GM19468 (cell line): ENCODE measurements at regions not wholly inside any gene's neighbourhood (a gene's known extent, or its start where the extent isn't known, plus 50 kb on each side); places are given as distances from the start of the nearest gene placed in this dataset.

Experiments used
- ATAC-seq: cut with Tn5 transposase; IDR thresholded peaks from one replicate; pipeline ENCODE4 v1.9.1; 2021; ENCODE audit warnings: mild to moderate bottlenecking, moderate library complexity, moderate number of reproducible peaks; ENCODE audit not compliant: unreplicated experiment; ENCODE audit errors: extremely low read depth

DNA sequence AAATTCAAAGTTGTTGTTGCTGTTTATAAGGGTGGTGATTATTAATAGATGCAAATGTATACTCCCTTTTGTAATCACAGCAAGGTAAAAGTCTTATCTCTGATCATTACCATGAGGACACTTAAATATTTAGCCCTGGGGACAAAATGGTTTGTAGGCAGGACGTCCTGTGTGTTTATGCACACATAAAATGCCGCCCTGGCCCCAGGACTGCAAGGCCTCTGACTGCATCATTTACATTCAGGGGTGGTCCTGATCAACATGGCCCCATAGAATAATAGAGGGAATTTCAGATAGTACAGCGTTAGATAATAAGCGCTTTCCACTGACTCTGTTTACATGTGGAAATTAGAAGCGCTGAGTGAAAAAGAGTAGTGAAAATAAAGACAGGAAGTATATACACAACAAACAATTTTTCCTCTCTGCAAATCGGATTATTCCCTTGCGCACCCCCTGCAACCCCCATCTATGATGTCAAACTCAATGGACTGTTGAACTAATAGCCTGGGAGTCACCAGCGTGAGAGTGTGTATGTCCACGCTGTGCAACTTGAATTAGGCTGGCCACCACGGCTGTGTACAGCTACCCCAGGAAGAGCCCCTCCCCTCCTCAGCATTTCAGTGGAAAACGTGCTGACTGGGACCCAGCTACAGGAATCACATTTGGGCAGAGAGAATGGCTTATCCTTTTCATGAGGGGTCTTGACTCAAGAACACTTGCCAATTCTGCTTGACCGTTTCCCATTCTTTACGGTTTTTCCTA is 291.5 kb downstream of the SOX11 start:
- ATAC-seq, result no peak

DNA sequence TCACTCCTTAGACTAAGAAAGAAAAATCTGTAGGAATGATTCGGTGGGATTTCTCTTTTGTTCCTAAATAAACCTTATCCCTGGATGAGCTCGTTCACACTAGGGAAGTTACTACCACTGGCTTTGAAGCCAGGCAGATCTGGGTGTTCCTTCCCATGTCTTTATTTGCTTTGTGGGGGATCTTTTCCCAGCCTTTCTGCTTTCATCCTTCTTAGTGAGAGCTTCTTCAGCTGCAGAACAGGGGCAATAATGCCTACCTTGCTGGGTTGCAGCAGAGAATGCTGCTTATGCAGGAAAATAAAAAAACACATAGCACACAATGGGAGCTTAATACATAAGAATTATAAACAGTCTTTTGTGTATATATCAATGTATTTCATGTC is 292.1 kb downstream of the SOX11 start:
- no peak for ATAC-seq

DNA sequence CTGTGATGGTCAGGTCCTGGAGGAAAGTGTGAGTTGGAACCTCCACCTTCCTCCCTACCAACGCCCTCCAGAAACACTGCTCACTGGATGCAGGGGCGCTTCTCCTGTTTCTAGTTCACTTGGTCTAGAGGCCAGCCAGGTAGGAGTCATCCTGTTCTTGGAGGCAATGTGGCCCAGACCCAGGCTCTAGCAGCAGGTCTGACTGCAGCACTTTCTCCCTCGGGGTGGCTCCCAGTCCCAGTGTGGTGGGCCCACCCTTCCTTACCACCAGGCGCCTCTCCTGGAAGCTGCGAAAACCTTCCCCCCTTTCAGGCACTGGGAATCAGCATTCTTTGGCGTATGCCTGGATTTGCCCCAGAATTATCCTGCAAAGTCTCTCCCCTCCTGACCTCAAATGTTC is 292.8 kb downstream of the SOX11 start:
- ATAC-seq, result no peak

DNA sequence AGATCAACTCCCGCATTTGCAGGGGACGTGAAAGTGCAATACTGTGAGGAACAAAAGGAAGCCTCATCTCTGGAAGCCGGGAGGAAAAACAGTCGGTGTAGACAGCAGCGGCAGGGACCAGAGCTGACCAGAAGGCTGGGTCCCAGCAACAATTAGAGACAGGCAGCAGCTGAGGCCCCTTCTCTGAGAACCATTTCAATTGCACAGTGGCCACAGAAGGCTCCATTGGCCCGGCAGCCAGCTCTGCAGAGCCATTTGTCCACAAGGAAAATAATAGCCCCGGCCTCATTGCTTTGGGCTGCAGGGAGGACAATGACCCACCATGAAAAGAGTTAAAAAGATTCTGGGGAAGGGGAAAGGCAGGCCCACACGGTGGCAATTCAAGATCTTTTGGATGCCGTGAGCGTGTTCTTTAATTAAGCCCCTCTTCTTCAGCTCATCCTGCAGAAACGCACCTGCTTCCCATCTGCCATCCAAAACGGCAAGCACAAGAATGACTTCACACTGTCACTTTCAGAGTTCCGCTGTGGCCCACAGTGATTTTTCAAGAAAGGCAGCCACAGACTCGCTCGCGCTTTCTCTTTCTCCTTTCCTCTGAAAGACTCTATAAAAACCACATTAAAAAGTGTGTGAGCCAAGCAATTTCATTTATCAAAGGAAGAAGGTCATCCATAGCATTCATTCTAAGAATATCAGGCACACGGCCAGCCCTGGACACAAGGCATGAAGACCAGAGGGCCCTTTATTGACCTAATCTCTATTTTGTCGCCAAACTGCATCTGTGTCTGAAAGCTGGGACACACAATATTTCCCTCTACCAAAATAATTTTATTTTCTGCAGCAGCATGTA is 293.6 kb downstream of the SOX11 start:
- no peak for ATAC-seq

GRCh38 chr2:5986801-5987787 is 294.9 kb downstream of the SOX11 start:
- no peak for ATAC-seq

DNA sequence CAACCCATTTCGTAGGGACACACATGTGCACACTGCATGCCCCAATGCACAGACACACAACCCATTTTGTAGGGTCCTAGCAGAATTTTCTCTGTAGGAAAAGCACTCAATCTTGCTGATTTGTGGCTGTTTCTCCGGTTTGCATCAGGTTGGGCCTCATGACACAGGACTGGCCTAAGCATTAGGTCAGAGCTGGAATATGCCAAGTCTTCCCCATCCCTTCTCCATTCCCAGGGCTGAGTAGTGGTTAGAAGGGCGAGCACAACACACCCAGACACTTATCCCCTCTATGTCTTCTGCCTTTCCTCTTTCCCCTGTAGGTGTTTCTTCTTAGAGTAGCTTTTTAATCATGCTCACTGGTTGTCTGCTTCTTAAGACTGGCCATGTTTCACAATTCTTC is 295.9 kb downstream of the SOX11 start:
- ATAC-seq, result no peak

DNA sequence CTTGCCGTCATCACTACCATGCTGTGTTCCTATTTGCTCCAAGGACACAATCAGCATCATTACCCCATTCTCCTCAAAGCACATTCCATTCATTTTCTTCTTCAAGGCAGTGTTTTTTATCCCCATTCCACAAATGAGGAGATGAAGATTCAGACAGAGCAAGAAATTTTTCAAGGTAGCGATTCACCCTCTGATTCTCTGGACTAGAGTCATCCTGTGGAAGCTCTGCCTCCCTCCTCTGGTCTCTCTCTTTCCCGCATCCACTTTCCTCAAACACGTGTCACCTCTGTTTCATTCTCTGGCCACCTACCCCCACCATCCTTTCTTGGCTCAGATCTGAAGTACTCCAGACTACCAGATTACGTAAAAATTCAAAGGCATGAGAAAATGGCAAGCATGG is 297.9 kb downstream of the SOX11 start:
- no peak for ATAC-seq

DNA sequence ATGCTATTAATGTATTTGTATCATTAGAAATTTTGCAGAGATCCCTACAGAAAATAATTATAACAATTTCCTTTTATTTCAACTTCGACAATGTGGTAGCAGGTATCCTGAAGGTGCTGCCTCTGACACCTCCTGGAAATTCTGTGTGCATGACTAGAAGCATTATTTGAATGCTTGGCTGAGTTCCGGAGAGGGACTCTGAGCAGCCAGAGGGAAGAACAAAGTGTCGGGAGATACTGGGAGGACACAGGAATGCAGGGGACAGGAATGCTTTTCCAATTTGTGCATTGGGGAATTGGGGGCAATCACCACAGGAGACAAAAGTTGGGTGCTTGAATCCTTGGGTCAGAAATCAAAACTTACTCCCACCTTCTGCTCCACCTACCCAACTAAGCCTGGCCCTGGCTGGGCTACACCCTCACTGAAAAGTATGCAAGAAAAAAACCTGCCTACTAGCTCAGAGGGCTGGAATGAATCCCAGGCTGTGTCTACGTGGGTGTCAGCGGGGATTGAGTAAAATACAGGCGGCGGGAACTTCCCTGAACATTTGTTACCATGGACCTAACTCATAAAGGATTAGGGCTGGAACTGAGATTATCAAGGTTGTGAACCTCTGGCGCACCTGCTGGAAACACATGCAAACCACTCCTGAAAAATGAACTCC is 299.3 kb downstream of the SOX11 start:
- no peak for ATAC-seq

- ATAC-seq, result no peak
These were observed 303.6 kb downstream of the SOX11 start for GRCh38 chr2:5995832-5996231.

GRCh38 chr2:6008186-6008585 is 316.0 kb downstream of the SOX11 start:
- no peak for ATAC-seq

DNA sequence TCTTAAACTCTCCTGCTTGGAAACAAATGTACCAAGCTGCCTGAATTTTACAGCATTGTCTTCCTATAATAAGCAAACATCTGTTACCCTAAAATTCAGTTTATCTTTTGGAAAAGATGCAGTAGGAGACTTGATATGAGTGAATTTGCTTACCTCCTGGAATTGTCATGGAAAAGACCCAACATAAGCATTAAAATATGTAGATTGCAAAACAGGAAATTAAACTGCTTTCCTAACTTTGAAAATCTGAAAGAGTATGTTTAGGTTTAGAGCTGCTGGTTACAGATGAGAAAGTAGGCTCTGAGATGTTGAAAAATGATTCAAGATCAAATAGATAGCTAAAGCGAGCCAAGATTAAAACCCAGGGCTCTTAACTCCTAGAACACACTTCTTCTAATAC is 316.5 kb downstream of the SOX11 start:
- ATAC-seq, result no peak

- ATAC-seq, result no peak
These were observed 318.0 kb downstream of the SOX11 start for GRCh38 chr2:6010163-6010562.

DNA sequence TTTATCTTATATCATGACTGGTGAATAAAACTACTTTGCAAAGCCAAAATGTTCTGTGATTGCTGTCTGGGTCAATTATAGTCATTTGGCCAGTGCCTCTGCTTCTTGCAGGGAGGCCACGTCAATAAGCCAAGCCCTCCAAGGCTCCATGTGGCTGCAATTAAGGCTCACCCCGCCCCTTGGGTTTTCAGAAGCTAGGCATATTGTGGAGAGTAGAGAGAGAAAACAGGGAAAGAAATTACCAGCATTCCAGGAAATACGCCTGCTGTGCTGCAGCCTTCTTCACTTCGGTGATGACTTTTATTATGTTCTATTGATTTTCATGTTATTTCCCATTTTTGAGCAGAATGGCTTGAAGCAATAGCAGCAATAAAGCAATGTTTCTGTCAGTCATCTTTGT is 319.7 kb downstream of the SOX11 start:
- no peak for ATAC-seq

DNA sequence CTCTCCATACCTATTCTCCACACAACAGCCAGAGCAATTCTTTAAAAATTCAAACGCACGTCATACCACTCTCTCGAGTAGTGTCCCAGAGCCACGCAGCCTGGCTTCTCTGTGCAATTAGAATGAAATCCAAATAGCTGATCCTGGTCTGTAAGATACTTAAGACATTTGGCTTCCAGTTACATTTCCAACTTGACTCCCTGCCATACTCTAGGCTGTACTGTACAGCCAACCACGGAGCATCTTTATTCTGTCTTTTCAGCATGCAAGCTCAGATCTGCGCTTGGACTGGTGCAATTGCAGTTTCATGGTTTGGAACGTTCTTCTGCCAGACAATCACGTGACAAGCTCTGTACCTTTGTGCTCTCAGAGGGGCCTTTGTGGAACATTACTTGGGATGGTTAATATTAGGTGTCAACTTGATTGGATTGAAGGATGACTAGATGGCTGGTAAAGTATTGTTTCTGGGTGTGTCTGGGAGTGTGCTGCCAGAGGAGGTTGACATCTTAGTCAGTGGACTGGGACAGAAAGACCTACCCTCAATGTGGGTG is 325.6 kb downstream of the SOX11 start:
- no peak for ATAC-seq

- ATAC-seq, result no peak
These were observed 332.0 kb downstream of the SOX11 start for GRCh38 chr2:6024229-6024628.

DNA sequence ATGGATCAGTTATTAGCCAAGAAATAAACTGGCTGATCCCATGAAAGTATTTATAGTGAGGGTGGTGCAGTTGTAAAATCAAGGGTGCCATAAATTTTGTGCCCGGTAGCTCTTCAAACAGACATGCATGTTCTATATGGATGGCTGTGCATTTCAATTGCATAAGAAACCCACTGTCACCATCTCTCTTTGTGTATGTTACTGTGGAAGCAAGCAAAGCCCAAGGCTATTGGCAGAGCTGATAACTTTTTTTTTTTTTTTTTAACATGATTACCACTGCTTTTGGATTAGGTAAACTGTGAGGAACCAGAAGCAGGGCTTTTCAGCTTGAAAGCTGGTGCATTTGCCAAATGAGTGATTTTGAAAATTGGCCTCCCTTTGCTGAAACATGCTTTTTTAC is 332.6 kb downstream of the SOX11 start:
- no peak for ATAC-seq

DNA sequence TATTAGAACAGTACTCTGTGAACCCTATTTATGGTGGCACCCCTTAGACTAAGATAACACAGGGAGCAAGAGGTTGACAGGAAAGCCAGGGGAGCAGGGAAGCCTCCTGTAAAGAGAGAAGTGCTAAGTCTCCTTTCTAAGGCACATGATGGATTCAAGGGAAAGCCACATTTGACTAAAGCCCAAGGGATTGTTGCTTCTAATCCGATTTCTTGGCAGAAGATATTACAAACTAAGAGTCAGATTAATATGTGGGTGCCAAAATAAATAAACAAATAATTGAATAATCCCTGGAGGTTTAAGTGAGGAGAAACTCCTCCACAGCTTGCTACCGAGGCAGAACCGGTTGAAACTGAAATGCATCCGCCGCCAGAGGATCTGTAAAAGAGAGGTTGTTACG is 333.2 kb downstream of the SOX11 start:
- ATAC-seq, result no peak

GRCh38 chr2:6027066-6027465 is 334.9 kb downstream of the SOX11 start:
- no peak for ATAC-seq

DNA sequence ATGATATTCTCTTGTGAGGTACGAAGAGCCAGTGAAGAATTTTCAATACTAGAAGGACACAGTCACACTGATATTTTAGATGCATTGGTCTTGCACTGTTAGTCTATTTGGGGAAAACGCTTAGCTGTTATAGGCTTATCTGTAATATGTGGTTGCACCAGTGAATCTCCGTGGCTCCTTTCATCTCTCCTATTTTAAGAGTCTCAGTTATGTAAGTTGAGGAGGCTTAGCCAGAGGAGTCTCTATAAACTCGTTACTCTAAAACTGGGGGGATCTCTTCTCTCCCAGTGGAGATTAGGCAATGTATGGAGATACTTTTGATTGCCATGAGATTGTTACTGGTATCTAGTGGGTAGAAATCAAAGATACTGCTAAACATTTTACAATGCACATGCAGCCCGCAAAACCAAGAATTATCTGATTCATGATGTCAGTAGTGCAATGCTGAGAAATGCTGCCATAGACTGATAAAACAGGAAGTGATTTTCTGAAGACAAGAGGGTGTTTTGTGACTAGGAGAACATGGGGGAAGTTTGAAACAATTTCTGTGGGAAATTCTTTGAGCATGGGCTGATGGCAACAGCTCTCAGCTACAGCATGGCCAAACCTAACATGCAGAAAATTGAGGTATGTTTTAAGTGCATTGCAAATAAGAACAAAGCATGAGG is 339.1 kb downstream of the SOX11 start:
- no peak for ATAC-seq
